Epithelial cell of proximal tubule (primary cell): ENCODE measurements at regions not wholly inside any gene's neighbourhood (a gene's known extent, or its start where the extent isn't known, plus 50 kb on each side); places are given as distances from the start of the nearest gene placed in this dataset.

Experiments used
- DNase-seq: peaks from one replicate; pipeline ENCODE4 v3.0.0-alpha.2; 2011; ENCODE audit warnings: low read depth
- H3K4me3 ChIP-seq: 2 replicates; pipeline ENCODE4 v1.5.1; 2011; ENCODE audit warnings: low read depth, mild to moderate bottlenecking, low read length
- CTCF ChIP-seq: conservative IDR thresholded peaks from 2 replicates; pipeline ENCODE4 v1.5.1; 2012; ENCODE audit warnings: low read depth, mild to moderate bottlenecking, low read length

DNA sequence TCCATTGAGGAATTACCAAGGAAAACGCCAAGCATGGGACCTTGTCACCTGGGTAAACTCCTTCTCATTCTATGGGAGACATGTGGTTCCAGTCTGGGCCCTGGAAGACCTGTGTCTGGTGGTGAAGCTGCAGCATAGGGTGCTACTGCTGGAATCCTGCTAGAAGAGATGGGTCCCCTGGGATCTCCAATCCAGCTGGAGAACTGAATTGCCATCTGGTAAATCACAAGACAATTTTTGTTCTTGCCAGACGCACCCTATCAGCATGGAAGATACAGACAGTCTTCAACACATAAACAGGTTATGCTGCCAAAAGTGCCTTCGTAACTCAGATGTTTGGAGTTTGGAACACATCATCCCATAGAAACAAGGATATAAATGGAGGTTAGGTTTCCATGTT, 424.0 kb upstream of the BRINP1 start:
- H3K4me3 ChIP-seq: no peak overlapping the region
- no peak for TF ChIP-seq CTCF
- DNase-seq: no peak

- no peak for DNase-seq
- TF ChIP-seq CTCF: no peak
Measured at GRCh38 chr9:119792242-119792641, 423.0 kb upstream of the BRINP1 start.

DNA sequence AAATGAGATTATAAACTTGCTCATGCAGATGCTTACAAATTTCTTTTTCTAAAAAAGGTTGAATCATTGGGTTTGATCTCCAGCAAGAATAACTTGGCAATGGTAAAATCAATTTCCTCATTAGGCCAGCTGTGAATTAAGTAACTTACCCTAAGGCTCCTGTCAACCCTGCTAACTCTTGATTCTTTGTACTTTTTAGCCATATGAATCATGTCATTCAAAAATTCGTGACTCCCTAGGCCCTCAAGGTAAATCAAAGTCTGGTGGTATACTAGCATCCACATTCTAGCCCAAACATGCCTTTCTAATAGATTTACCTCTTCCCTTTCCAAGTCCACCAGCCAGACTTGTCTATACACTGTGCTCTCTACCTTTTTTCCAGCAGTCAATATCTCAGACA, 420.8 kb upstream of the BRINP1 start:
- DNase-seq: no peak
- no peak for TF ChIP-seq CTCF
- H3K4me3 ChIP-seq: no peak overlapping the region

More at GRCh38 chr9:119792242-119792641, 423.0 kb upstream of the BRINP1 start:
- H3K4me3 ChIP-seq: no peak overlapping the region

DNA sequence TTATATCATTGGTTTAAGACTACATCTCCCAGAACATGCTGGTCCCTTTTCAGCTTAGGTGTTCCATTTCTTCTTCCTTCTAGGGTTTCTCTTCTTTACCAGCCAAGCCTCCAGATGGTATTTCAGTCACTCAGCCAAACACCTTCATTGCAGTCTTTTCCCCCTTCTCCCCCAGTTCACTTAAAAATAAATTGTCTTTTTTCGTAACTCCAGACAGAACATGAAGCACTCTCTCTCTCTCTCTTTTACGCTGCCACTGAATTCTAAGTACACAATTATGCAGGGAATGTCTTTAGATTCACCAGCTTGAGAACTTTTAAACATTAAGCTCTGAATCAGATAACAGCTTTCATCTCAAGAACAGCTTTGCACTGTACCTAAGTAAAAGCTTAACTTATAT, 419.7 kb upstream of the BRINP1 start:
- DNase-seq: no peak
- no peak overlapping the region for H3K4me3 ChIP-seq
- TF ChIP-seq CTCF: no peak

GRCh38 chr9:119781886-119782285, 412.7 kb upstream of the BRINP1 start:
- TF ChIP-seq CTCF: no peak
- H3K4me3 ChIP-seq: no peak overlapping the region
- no peak for DNase-seq

- no peak for DNase-seq
- no peak for TF ChIP-seq CTCF
- H3K4me3 ChIP-seq: no peak overlapping the region
Measured at GRCh38 chr9:119775410-119775809, 406.2 kb upstream of the BRINP1 start.

GRCh38 chr9:119773823-119774222, 404.6 kb upstream of the BRINP1 start:
- TF ChIP-seq CTCF: no peak
- no peak overlapping the region for H3K4me3 ChIP-seq
- DNase-seq: no peak
